HepG2 (cell line): ENCODE measurements at regions not wholly inside any gene's neighbourhood (a gene's known extent, or its start where the extent isn't known, plus 50 kb on each side); places are given as distances from the start of the nearest gene placed in this dataset.

Experiments
- ATAC-seq: fragments of 200-7000 bp; cut with Tn5 transposase; 3 replicates; pipeline ENCODE4 v1.9.1; 2020; ENCODE audit warnings: mild to moderate bottlenecking, moderate library complexity
- BruUV-seq: library from RNA; stranded (reverse); fragments of 400-500 nt; replicated peaks from 2 replicates; lab custom pipeline; 2021; lab: Mats Ljungman, UMichigan
- CTCF ChIA-PET: fragments of 300-600 bp; formaldehyde crosslinking; extraction: SDS; loops from one replicate; lab custom pipeline; 2021; ENCODE audit warnings: low total read pairs, inconsistent platforms, low intra/inter-chr PET ratio; lab: Yijun Ruan, JAX
- POLR2A ChIA-PET: fragments of 350-600 bp; sonication (Branson Sonifier 250); formaldehyde crosslinking; loops from one replicate; lab custom pipeline; 2020; ENCODE audit warnings: antibody characterized with exemption, inconsistent platforms; lab: Yijun Ruan, JAX
- DNase-seq: peaks from one replicate; pipeline ENCODE4 v3.0.0-alpha.2; 2015; ENCODE audit warnings: low spot score
- FAIRE-seq: peaks from 3 replicates; lab custom pipeline; 2011; peaks lifted over from hg19 to GRCh38; lab: Jason Lieb, UNC
- H2AFZ ChIP-seq: one replicate; pipeline ENCODE4 v1.6.1; 2011; ENCODE audit warnings: low read length, inconsistent platforms
- H3K27ac ChIP-seq: fragments of 300-600 bp; 3 replicates; pipeline ENCODE4 v1.8.0; 2011; ENCODE audit warnings: mixed run types, mild to moderate bottlenecking, mixed read lengths, low read length, inconsistent platforms; ENCODE audit not compliant: insufficient read depth; ENCODE audit errors: extremely low read length
- H3K27me3 ChIP-seq, 2 experiments: fragments of 200-600 bp in 1 of 2; 2 replicates in 1 of 2; 3 replicates in 1 of 2; pipeline versions ENCODE4 v1.6.0 to v1.8.0; 2011; ENCODE audit warnings: low read length in 2 of 2, mild to moderate bottlenecking in 2 of 2, moderate library complexity in 2 of 2, inconsistent platforms in 1 of 2; ENCODE audit not compliant: insufficient read depth in 2 of 2, control insufficient read depth in 1 of 2
- H3K36me3 ChIP-seq, 2 experiments: fragments of 200-600 bp in 1 of 2; replicated peaks in 1 of 2; 2 replicates in 1 of 2; 3 replicates in 1 of 2; pipeline versions ENCODE4 v1.5.1 to v1.8.0; 2011; ENCODE audit warnings: low read length in 2 of 2, inconsistent platforms in 1 of 2; ENCODE audit not compliant: insufficient read depth in 2 of 2, control insufficient read depth in 1 of 2
- H3K4me1 ChIP-seq: 2 replicates; pipeline ENCODE4 v1.5.1; 2012; ENCODE audit warnings: low read length, inconsistent platforms; ENCODE audit not compliant: insufficient read depth
- H3K4me2 ChIP-seq: 2 replicates; pipeline ENCODE4 v1.6.0; 2011; ENCODE audit warnings: low read depth, low read length, inconsistent platforms
- H3K4me3 ChIP-seq, 3 experiments: fragments of 200-600 bp in 1 of 3; sonication (generic), shearing (Covaris generic) in 1 of 3; replicated peaks in 1 of 3; 2 replicates each; pipeline ENCODE4 v1.5.1; 2011 to 2016; ENCODE audit warnings: low read length in 3 of 3, inconsistent platforms in 2 of 3, low read depth in 2 of 3, mild to moderate bottlenecking in 2 of 3, control low read depth in 1 of 3, mixed read lengths in 1 of 3; ENCODE audit not compliant: insufficient read depth in 1 of 3
- H3K79me2 ChIP-seq: one replicate; pipeline ENCODE4 v1.6.1; 2011; ENCODE audit warnings: low read length, inconsistent platforms; ENCODE audit not compliant: insufficient read depth
- H3K9ac ChIP-seq: 2 replicates; pipeline ENCODE4 v1.6.0; 2011; ENCODE audit warnings: mild to moderate bottlenecking, low read depth, low read length, inconsistent platforms; ENCODE audit not compliant: insufficient read depth
- H3K9me3 ChIP-seq: 2 replicates; pipeline ENCODE4 v1.5.1; 2012; ENCODE audit warnings: mild to moderate bottlenecking, low read length
- H4K20me1 ChIP-seq: 2 replicates; pipeline ENCODE4 v1.6.0; 2011; ENCODE audit warnings: inconsistent platforms, mild to moderate bottlenecking, low read length, moderate library complexity; ENCODE audit not compliant: insufficient read depth
- FOXJ3 ChIP-seq: sonication (generic); formaldehyde crosslinking; IDR thresholded peaks from 2 replicates; pipeline ENCODE4 v1.4.0; 2020; ENCODE audit warnings: missing genetic modification reagents, mild to moderate bottlenecking, borderline replicate concordance
- KAT8 ChIP-seq: IDR thresholded peaks from 2 replicates; pipeline ENCODE4 v1.6.1; 2016; ENCODE audit warnings: missing genetic modification reagents, missing compliant biosample characterization
- LRRFIP1 ChIP-seq: sonication (generic); formaldehyde crosslinking; conservative IDR thresholded peaks from 2 replicates; pipeline ENCODE4 v1.4.0; 2020; ENCODE audit warnings: missing genetic modification reagents
- MAFF ChIP-seq: IDR thresholded peaks from 2 replicates; pipeline ENCODE4 v1.6.1; 2011; ENCODE audit warnings: low read depth, low read length, improper control_type of control experiment
- MATR3 ChIP-seq: sonication (generic); formaldehyde crosslinking; IDR thresholded peaks from 2 replicates; pipeline ENCODE4 v1.4.0; 2020; ENCODE audit warnings: missing genetic modification reagents
- PCBP1 ChIP-seq: fragments of 200-400 bp; formaldehyde crosslinking; IDR thresholded peaks from 2 replicates; pipeline ENCODE4 v1.6.1; 2017; ENCODE audit warnings: mild to moderate bottlenecking, low read depth, low read length, borderline replicate concordance
- SPEN ChIP-seq: sonication (generic); formaldehyde crosslinking; IDR thresholded peaks from 2 replicates; pipeline ENCODE4 v1.5.1; 2020; ENCODE audit warnings: low read depth, mild to moderate bottlenecking, missing genetic modification reagents
- TIGD3 ChIP-seq: sonication (generic); formaldehyde crosslinking; IDR thresholded peaks from 2 replicates; pipeline ENCODE4 v1.5.1; 2020; ENCODE audit warnings: mild to moderate bottlenecking, missing genetic modification reagents, borderline replicate concordance
- TSC22D2 ChIP-seq: sonication (generic); formaldehyde crosslinking; IDR thresholded peaks from 2 replicates; pipeline ENCODE4 v1.5.1; 2020; ENCODE audit warnings: missing genetic modification reagents, mild to moderate bottlenecking, borderline replicate concordance
- ZNF17 ChIP-seq: sonication (generic); formaldehyde crosslinking; IDR thresholded peaks from 2 replicates; pipeline ENCODE4 v1.5.0; 2020; ENCODE audit warnings: mild to moderate bottlenecking, missing genetic modification reagents
- ZNF230 ChIP-seq: sonication (generic); formaldehyde crosslinking; IDR thresholded peaks from 2 replicates; pipeline ENCODE4 v1.4.0; 2020; ENCODE audit warnings: mild to moderate bottlenecking, missing genetic modification reagents
- ZNF274 ChIP-seq: sonication (generic); formaldehyde crosslinking; IDR thresholded peaks from 2 replicates; pipeline ENCODE4 v1.5.1; 2020; ENCODE audit warnings: mild to moderate bottlenecking, missing genetic modification reagents
- ZNF296 ChIP-seq: sonication (generic); formaldehyde crosslinking; conservative IDR thresholded peaks from 2 replicates; pipeline ENCODE4 v1.5.0; 2020; ENCODE audit warnings: mild to moderate bottlenecking, missing genetic modification reagents
- ZNF496 ChIP-seq: sonication (generic); formaldehyde crosslinking; IDR thresholded peaks from 2 replicates; pipeline ENCODE4 v1.8.1; 2023; ENCODE audit warnings: mild to moderate bottlenecking, moderate library complexity, missing genetic modification reagents; ENCODE audit not compliant: insufficient replicate concordance
- ZNF550 ChIP-seq: sonication (generic); formaldehyde crosslinking; IDR thresholded peaks from 2 replicates; pipeline ENCODE4 v1.4.0; 2020; ENCODE audit warnings: mild to moderate bottlenecking, missing genetic modification reagents, borderline replicate concordance
- ZNF572 ChIP-seq: sonication (generic); formaldehyde crosslinking; IDR thresholded peaks from 2 replicates; pipeline ENCODE4 v1.5.1; 2020; ENCODE audit warnings: mild to moderate bottlenecking, missing genetic modification reagents
- ZNF761 ChIP-seq: sonication (generic); formaldehyde crosslinking; conservative IDR thresholded peaks from 2 replicates; pipeline ENCODE4 v1.4.0; 2020; ENCODE audit warnings: mild to moderate bottlenecking, missing genetic modification reagents
- ZSCAN12 ChIP-seq: sonication (generic); formaldehyde crosslinking; IDR thresholded peaks from 2 replicates; pipeline ENCODE4 v1.9.0; 2021; ENCODE audit warnings: mild to moderate bottlenecking, missing genetic modification reagents
- WGBS: methylation state at CpG from one replicate; pipeline ENCODE4 v1.1.6; 2017; ENCODE audit warnings: low lambda C conversion rate; 5-methylcytosine and 5-hydroxymethylcytosine counted together
- in situ Hi-C: cut with HindIII; loops from 2 replicates; pipeline ENCODE4 v1.10.0; 2017; ENCODE audit warnings: low pct_unique_long_range_greater_than_20kb; ENCODE audit not compliant: extremely low pct_ligation_motif_present
- intact Hi-C: fragments of 100-400 bp; cut with micrococcal nuclease; formaldehyde crosslinking; loops from one replicate; pipeline ENCODE4 v1.10.0; 2022; ENCODE audit not compliant: unreplicated experiment

- H3K36me3 ChIP-seq = no peaks in the 10 kb centered on the region
- WGBS = 28% methylated on average over 4 of the region's 4 CpGs
- CTCF ChIA-PET = no interaction called here
- ATAC-seq (no peak), FAIRE-seq (no peak), DNase-seq (no peak)
- intact Hi-C loops (no loop called here), in situ Hi-C loops (no loop called here)
- H3K27me3 ChIP-seq = peaks cover 0 to 5% of the 10 kb centered on the region in 2 experiments; a peak in 1 of 5 replicates
- no peaks in the 10 kb centered on the region for H3K9me3 ChIP-seq
- no peak overlapping the region for H3K4me2 ChIP-seq
- no peak overlapping the region for H3K27ac ChIP-seq
- BruUV-seq = no TSS peak
- TF ChIP-seq ZNF274 (CRISPR knock-in tag) = no peak
- TF ChIP-seq ZSCAN12 (CRISPR knock-in tag) = no peak
- TF ChIP-seq, all 625 proteins: peak for 0
- Histone ChIP-seq H3K9ac (no peak overlapping the region), H2AFZ (no peak overlapping the region), H4K20me1 (no peaks in the 10 kb centered on the region), H3K79me2 (no peaks in the 10 kb centered on the region), H3K4me3 (no peak overlapping the region), H3K4me1 (no peaks in the 10 kb centered on the region)
- POLR2A ChIA-PET = no interaction called here
Observed at GRCh38 chr10:120385992-120386391, 71.0 kb upstream of the PLPP4 start.

GRCh38 chr10:120386896-120387295 lies 70.1 kb upstream of the PLPP4 start:
- no peaks in the 10 kb centered on the region for H3K79me2 ChIP-seq
- ChIA-PET CTCF (no interaction called here), POLR2A (no interaction called here)
- ATAC-seq (no peak), DNase-seq (no peak), FAIRE-seq (no peak)
- no peak overlapping the region for H3K4me3 ChIP-seq
- no TSS peak for BruUV-seq
- H3K4me1 ChIP-seq = no peaks in the 10 kb centered on the region
- intact Hi-C loops (no loop called here), in situ Hi-C loops (no loop called here)
- no peak overlapping the region for H2AFZ ChIP-seq
- no peak for TF ChIP-seq KAT8
- no peak for TF ChIP-seq PCBP1
- TF ChIP-seq MATR3 (CRISPR knock-in tag) = no peak
- no peak for TF ChIP-seq SPEN
- no peak for TF ChIP-seq ZNF572
- TF ChIP-seq ZNF550 (CRISPR knock-in tag) = no peak
- TF ChIP-seq ZNF17 (CRISPR knock-in tag) = no peak
- no peak for TF ChIP-seq LRRFIP1 (CRISPR knock-in tag)
- no peak for TF ChIP-seq TSC22D2 (CRISPR knock-in tag)
- no peak for TF ChIP-seq ZNF230
- TF ChIP-seq MAFF = no peak
- no peak for TF ChIP-seq FOXJ3
- TF ChIP-seq ZNF761 (CRISPR knock-in tag) = no peak
- TF ChIP-seq ZNF496 (CRISPR knock-in tag) = no peak
- TF ChIP-seq ZNF296 = no peak
- no peak for TF ChIP-seq TIGD3 (CRISPR knock-in tag)
- H3K27ac ChIP-seq = no peak overlapping the region
- H3K9me3 ChIP-seq = no peaks in the 10 kb centered on the region
- H4K20me1 ChIP-seq = no peaks in the 10 kb centered on the region
- H3K27me3 ChIP-seq = peaks cover 0 to 5% of the 10 kb centered on the region in 2 experiments; a peak in 1 of 5 replicates
- H3K4me2 ChIP-seq = no peak overlapping the region
- no peak overlapping the region for H3K9ac ChIP-seq
- H3K36me3 ChIP-seq = no peaks in the 10 kb centered on the region
